GM18873 (cell line): ENCODE measurements at regions not wholly inside any gene's neighbourhood (a gene's known extent, or its start where the extent isn't known, plus 50 kb on each side); places are given as distances from the start of the nearest gene placed in this dataset.

Experiments
- ATAC-seq: cut with Tn5 transposase; IDR thresholded peaks from one replicate; pipeline ENCODE4 v1.9.1; 2021; ENCODE audit warnings: mild to moderate bottlenecking, moderate library complexity, moderate number of reproducible peaks; ENCODE audit not compliant: unreplicated experiment, low FRiP score

DNA sequence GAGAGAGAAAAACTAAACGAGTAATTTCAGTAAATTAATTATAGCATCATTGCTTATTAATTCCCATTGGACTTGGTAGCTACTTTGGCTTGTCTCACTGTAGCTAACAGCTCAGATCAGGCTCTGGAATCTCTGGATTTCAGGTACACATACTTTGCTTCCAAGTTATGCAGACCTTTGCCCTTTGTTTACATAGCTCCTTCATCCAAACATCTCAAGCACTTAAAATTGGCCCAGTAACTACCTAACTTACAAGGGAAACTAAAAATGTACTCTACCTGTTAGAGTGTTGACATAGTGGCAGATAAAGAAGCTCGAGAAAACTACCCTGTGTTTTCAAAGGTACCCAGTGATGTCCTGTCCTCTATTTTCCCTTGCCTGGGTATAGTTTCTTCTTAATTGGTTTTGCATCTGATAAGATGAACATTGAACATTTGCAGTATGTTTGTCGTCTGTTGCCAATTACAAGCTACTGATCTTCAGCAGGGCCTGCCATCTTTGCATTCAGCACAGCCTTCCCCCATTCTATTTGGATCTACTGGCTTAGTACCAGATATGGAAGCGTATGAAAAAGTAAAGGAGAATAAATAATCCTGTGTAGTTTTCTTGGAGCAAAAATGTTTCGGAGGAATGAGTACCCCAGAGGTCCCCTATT lies 601.5 kb upstream of the FANCL start:
- no peak for ATAC-seq

GRCh38 chr2:58834404-58834803 lies 593.3 kb upstream of the FANCL start:
- ATAC-seq, result no peak

DNA sequence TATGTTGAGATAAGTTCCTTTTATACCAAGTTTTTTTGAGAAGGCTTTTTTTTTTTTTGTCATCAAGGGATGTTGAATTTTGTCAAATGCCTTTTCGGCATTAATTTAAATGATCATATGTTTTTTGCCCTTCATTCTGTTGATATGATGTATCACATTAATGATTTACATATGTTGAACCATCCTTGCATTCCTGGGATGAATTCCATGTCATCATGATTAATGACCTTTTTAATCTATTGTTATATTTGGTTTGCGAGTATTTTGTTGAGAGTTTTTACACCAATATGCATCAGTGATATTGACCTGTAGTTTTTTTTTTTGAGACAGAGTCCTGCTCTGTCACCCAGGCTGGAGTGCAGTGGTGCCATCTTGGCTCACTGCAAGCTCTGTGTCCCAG lies 585.7 kb upstream of the FANCL start:
- no peak for ATAC-seq

DNA sequence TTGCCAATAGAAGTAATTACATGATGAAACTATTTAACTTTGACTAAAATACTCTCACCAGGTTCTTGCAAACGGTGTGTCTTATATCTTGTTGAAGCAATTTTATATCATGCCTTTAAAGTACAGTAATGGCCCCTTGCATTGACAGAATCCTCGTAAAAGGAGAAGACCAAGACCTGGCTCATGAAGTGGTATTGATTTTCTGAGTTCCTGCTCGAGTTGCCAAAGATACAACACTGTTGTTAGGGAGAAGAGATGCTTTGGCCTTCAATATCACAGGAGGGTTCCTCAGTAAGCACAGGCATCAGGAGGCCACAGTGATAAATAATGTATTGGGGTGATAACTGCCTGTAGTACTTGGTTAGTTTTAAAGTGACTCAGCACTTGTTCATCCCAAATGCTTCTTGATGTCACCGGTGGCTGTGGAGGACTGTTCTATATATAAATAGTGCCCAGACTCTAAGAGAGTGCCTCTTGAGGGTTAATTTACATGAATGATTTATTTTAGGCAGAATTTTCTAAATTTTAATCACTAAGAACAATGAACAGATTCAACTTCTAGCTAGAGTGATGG lies 571.7 kb upstream of the FANCL start:
- ATAC-seq, result no peak

DNA sequence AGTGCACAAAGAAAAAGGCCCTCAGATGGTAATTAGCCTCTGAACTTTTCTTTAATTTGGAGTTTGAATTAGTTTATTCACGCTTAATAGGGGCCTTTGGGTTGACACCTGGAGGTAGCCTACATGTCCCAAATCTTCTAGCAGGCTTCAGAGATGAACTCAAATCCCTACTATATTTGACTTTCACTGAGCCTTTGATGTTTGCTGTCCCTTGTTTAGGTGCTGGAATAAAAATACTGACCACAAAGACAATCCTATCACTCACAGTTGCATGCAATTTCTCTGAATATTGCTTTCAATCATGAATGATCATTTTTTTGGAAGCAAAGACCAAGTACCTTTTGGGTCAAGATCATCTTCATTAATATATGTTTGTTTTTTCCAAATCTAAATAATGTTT lies 564.0 kb upstream of the FANCL start:
- no peak for ATAC-seq

DNA sequence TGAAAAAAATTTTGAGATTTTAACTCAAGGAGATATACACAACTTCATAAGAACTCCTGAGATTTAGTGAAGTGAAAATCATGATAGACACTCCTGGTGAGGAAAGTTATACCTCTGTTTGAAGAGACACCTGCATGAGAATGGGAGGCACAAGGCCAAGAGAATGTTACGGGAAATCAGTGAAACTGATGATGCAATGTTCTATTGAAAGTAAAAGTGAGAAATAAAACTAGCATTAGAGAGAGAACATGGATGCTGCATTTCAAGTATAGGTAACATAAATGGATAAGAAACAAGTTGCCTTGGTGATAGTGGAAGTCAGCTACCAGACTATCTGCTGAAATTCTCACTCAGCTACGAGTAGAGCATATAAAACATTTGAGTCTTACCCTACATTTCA lies 562.1 kb upstream of the FANCL start:
- no peak for ATAC-seq

GRCh38 chr2:58800881-58801280 lies 559.8 kb upstream of the FANCL start:
- ATAC-seq, result no peak

GRCh38 chr2:58798676-58799208 lies 557.6 kb upstream of the FANCL start:
- no peak for ATAC-seq

DNA sequence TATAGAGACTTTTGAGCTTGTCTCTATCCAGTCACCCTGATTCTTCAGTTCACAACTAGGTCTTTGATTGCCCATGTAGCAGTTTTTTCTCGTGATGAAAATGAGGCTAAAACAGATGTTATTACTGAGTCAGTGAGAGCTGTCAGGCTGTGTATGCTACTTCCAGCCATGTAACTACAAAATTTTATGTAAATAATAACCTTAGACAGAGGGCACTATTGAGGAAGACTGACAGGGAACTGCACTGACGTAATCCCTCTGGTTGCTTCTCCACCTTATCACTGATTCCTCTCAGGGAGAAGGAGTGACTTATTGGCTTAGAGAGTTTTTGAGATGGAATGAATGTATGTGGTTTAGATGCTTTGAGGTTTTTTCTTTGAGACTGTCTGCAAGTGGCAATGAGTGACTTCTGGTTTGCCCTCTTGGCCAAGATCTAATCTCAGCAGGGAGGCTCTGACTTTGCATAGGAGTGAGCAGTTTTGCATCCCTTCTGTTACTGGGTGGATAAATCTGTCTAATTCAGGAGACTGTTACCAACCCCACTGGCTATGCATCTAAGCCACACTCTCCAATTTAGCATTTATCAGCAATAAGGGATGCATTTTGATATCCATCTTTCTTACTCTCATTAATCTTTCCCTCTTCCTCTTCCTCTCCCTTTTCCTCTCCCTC lies 555.2 kb upstream of the FANCL start:
- no peak for ATAC-seq

GRCh38 chr2:58794916-58795315 lies 553.8 kb upstream of the FANCL start:
- no peak for ATAC-seq

DNA sequence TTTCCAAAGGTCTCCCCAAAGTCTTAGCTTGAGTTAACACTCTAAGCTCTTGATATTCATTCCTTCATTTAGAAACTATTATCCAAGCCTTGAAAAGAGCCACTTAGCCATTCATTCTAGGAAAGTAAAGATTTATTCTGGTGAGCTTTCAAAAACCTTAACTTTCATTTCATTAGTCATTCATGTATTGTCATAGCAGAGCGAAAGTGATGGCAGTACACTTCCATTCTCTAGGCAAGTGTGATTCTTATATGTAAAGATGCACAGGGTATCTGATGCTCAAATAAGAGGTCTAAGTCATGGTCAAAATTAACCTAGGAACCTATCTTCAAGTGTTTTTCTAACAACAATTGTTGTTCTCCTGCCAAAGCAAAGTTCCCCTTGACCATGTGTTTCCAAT lies 553.0 kb upstream of the FANCL start:
- no peak for ATAC-seq

GRCh38 chr2:58788402-58788801 lies 547.3 kb upstream of the FANCL start:
- ATAC-seq, result no peak

DNA sequence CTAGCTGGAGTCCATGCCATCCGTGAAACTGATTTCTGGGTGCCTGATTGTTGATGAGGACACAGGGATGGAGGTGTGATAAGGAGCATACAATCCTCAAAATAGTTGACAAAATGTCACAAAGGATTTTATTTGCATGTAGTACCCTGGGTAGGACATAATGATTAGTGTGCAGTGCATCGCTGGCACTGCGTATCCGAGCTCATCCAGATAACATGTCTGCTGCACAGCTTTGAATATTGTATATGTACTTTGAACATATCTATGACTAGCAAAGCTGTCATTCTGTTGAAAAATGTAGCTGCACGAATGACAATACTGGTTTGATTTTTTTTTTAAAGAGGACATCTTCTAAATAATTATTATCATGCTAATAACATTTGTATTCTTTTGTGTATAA lies 529.7 kb upstream of the FANCL start:
- no peak for ATAC-seq

- no peak for ATAC-seq
Measured at GRCh38 chr2:58769864-58770234, 528.7 kb upstream of the FANCL start.

DNA sequence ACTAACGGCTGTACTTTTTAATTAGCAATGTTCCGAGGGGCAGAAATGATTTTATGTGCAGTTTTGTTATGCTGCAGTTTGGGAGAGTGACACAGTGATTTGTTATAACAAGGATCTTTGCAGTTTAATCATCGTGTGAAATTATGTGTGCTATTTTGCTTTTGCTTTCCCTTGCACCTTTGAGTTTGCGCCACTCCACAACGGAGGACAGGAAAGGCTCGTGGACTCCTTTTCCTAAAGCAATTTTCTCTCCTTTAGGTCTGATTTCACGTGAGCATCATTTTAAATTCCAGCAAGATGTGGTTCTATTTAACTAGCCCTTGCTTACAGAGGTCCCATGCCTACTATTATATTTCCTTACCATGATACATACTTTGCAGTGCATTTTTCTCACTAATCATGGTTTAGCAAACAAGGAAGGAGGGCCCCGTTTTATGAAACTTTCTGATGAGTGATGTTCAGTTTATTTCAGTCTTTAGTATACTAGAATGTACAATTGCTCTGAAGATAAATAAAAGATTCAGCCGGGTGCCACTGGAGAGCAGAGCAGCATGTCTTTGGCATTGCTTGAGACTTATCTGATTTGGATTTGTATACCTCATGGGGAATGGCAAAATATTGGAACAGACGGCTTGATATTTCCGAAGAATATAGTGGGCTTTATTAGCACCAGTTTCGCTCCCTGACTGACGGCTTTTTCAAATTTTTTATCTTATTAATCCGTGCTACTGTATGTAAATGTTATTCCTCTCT lies 528.2 kb upstream of the FANCL start:
- ATAC-seq, result no peak

DNA sequence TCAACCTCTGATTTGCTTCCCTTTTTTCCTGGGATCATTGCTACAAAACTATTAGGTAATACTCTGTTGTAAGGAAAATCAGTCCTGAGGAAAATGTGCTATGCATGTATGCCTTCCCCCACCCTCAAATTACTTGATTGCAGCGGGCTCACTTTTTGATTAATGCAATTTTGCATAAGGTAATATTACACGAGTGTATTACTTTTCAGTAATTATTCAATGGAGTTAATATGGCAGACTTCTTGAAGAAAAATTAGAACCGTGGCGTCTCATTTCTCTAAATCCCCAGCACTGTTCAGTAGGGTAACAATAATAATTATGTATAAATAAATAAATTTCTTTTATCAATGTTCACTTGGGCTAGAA lies 527.6 kb upstream of the FANCL start:
- no peak for ATAC-seq

DNA sequence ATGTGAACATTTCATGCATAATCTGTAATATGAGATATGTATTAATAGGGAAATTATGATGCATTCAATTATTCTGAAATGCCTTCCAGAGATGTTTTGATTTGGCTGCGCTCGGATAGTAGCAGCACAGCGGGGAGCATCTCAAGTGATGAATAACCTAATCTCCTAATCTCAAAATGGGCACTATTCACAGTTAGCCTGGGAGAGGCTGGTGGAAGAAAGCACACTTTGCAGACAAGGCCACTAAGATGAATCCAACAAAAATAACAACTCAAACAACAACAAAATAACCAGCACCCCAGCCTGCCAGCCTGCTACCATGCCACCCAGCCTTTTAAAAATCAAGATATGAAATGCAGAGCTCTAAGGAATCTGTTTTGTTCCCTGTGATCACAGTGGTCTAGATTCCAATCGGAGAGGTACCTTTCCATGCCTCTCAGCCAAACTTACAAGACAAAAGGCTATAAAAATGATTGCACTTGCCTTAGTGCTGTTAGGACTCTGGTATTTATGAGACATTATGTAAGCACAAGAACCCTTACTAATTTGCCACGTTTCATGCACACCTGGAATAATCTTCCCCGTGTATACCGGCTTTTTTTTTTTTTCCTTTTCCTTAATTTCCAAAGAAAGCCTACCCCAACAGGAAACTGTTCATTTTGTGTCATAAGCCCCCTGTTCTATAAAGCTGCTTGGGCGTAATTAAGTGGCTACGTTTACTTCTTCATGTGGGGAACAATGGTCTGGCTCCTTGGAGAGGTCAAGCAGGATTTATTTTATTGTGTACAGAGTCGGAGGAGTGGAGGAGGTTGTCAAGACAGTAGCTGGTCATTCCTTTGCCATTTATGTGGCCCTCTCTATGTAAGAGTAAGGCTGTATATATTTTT lies 526.9 kb upstream of the FANCL start:
- no peak for ATAC-seq

- no peak for ATAC-seq
Measured at GRCh38 chr2:58764338-58765104, 523.4 kb upstream of the FANCL start.

DNA sequence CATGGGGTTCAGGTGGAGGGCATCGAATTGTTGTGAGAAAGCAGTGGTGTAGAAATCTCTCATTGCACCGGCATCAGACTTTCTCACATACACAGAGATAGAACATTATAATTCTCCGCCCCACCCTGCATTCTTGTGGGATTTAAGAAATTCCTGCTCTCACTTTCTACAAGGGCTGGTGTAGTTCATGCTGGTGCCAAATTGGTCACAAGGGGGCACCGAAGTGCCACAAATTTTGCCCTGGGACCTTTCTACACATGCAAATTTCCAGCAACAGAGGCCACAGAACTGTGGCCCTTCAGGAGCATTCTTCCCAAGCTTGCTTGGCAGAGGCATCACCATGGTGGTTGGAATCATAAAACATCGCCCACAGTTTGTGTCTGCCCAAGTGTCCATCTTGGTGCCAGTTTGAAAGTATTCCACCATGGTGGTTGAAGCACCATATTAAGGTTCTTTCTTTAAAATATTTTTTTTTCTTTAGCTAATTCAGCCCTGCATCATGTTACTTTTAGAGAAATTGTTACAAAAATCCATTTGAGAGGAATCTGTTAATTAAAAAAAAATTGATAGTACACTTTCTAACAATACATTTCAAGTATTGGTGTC lies 521.2 kb upstream of the FANCL start:
- ATAC-seq, result peak; percentile 67
